NCI-H2227 (cell line): ENCODE measurements at regions not wholly inside any gene's neighbourhood (a gene's known extent, or its start where the extent isn't known, plus 50 kb on each side); places are given as distances from the start of the nearest gene placed in this dataset.

Source experiments
- DNase-seq: peaks from one replicate; lab custom pipeline; 2025; ENCODE audit not compliant: unreplicated experiment; lab: John Stamatoyannopoulos, UW

- no peak for DNase-seq
Observed at GRCh38 chr11:37002831-37003230, 404.8 kb upstream of the RAG2 start.

GRCh38 chr11:36997656-36998055 lies 399.6 kb upstream of the RAG2 start:
- DNase-seq = no peak

- DNase-seq = no peak
Observed at GRCh38 chr11:36996795-36997194, 398.8 kb upstream of the RAG2 start.

- DNase-seq = no peak
Observed at GRCh38 chr11:36994208-36994607, 396.2 kb upstream of the RAG2 start.

GRCh38 chr11:36988556-36988955 lies 390.5 kb upstream of the RAG2 start:
- DNase-seq = no peak

- DNase-seq = no peak
Observed at GRCh38 chr11:36985562-36985961, 387.5 kb upstream of the RAG2 start.

GRCh38 chr11:36976741-36977140 lies 378.7 kb upstream of the RAG2 start:
- no peak for DNase-seq

GRCh38 chr11:36974771-36975170 lies 376.7 kb upstream of the RAG2 start:
- no peak for DNase-seq

- DNase-seq = peak; percentile 80
Observed at GRCh38 chr11:36953976-36954375, 355.9 kb upstream of the RAG2 start.

- DNase-seq = peak; percentile 46
Observed at GRCh38 chr11:36948460-36949127, 350.6 kb upstream of the RAG2 start.

- DNase-seq = peak; percentile 17
Observed at GRCh38 chr11:36945384-36945783, 347.3 kb upstream of the RAG2 start.

- no peak for DNase-seq
Observed at GRCh38 chr11:36933481-36933880, 335.4 kb upstream of the RAG2 start.

GRCh38 chr11:36931139-36931538 lies 333.1 kb upstream of the RAG2 start:
- no peak for DNase-seq

GRCh38 chr11:36930256-36930655 lies 332.2 kb upstream of the RAG2 start:
- no peak for DNase-seq

- no peak for DNase-seq
Observed at GRCh38 chr11:36929401-36929800, 331.4 kb upstream of the RAG2 start.

GRCh38 chr11:36928621-36929020 lies 330.6 kb upstream of the RAG2 start:
- no peak for DNase-seq

- peak; percentile 14 for DNase-seq
Observed at GRCh38 chr11:36899800-36900199, 301.8 kb upstream of the RAG2 start.

GRCh38 chr11:36890841-36891240 lies 292.8 kb upstream of the RAG2 start:
- DNase-seq = no peak

GRCh38 chr11:36890121-36890679 lies 292.2 kb upstream of the RAG2 start:
- no peak for DNase-seq

- no peak for DNase-seq
Observed at GRCh38 chr11:36885154-36885553, 287.1 kb upstream of the RAG2 start.

GRCh38 chr11:36878737-36879136 lies 280.7 kb upstream of the RAG2 start:
- no peak for DNase-seq

- DNase-seq = no peak
Observed at GRCh38 chr11:36877149-36877548, 279.1 kb upstream of the RAG2 start.

- DNase-seq = no peak
Observed at GRCh38 chr11:36876266-36876665, 278.2 kb upstream of the RAG2 start.
